Spinal cord (tissue), 9 donors: ENCODE measurements at regions not wholly inside any gene's neighbourhood (a gene's known extent, or its start where the extent isn't known, plus 50 kb on each side); places are given as distances from the start of the nearest gene placed in this dataset.
A peak's percentile ranks its signal among the peaks of the same experiment; 100 is the strongest.

Experiments used
- DNase-seq, 6 donors: peaks; one replicate each; pipeline versions ENCODE4 v3.0.0 to v3.0.0-alpha.2; 2013 to 2015; ENCODE audit warnings: low spot score in 6 of 6, low read depth in 4 of 6
- H3K27ac ChIP-seq: one replicate; pipeline ENCODE4 v1.5.1; 2013; ENCODE audit warnings: low read depth, low read length, control low read depth
- H3K27me3 ChIP-seq: one replicate; pipeline ENCODE4 v1.6.1; 2013; ENCODE audit warnings: low read length; ENCODE audit not compliant: control insufficient read depth, insufficient read depth
- H3K36me3 ChIP-seq: one replicate; pipeline ENCODE4 v1.6.1; 2013; ENCODE audit warnings: low read length; ENCODE audit not compliant: control insufficient read depth, insufficient read depth
- H3K4me1 ChIP-seq: one replicate; pipeline ENCODE4 v1.6.1; 2013; ENCODE audit warnings: low read length; ENCODE audit not compliant: control insufficient read depth, insufficient read depth
- H3K4me3 ChIP-seq: one replicate; pipeline ENCODE4 v1.5.1; 2013; ENCODE audit warnings: low read depth, low read length, control low read depth
- H3K9me3 ChIP-seq: one replicate; pipeline ENCODE4 v1.6.1; 2013; ENCODE audit warnings: low read length; ENCODE audit not compliant: control insufficient read depth, insufficient read depth
- WGBS: methylation state at CpG from one replicate; pipeline ENCODE4 v1.1.5; 2013; ENCODE audit warnings: missing lambda C conversion rate; ENCODE audit not compliant: insufficient coverage; 5-methylcytosine and 5-hydroxymethylcytosine counted together
- donor health status: healthy.

DNA sequence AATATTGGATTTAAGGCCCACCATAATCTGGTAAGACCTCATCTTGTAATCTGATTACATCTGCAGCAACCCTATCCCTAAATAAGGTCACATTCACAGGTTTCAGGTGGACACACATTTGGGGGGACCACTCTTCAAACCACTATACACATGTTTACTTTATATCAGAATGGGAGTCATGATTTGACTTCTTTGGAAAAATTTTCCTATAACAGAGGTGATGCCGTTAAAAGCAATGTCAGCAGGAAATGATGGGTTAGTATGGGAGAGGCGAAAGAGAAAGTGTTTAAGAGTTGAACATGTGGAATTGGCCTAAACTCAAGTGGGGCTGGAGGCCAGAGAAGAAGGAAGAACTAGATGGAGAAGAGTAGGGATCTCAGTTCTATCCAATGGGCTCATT lies 281.7 kb upstream of the ERCC4 start:
- no peaks in the 10 kb centered on the region for H3K27me3 ChIP-seq
- H3K36me3 ChIP-seq: no peaks in the 10 kb centered on the region
- H3K4me1 ChIP-seq: no peaks in the 10 kb centered on the region
- no peak overlapping the region for H3K27ac ChIP-seq
- no peak for DNase-seq
- H3K9me3 ChIP-seq: no peaks in the 10 kb centered on the region
- H3K4me3 ChIP-seq: no peak overlapping the region
- 100% methylated on average over 2 of the region's 2 CpGs for WGBS

DNA sequence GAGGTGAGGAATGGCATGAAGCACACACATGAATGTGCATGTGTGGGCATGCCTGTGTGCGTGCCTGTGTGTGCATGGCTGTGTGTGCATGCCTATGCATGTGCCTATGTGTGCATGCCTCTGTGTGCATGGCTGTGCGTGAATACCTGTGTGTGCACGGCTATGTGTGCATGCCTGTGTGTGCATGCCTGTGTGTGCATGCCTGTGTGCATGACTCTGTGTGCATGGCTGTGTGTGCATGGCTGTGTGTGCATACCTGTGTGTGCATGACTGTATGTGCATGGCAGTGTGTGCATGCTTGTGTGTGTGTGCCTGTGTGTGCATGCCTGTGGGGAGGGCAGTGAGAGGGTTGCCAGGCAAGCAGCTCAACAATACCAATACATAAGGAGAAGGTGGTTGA lies 276.5 kb upstream of the ERCC4 start:
- 97% methylated on average over 3 of the region's 3 CpGs for WGBS
- Histone ChIP-seq H3K4me3 (no peak overlapping the region), H3K27ac (no peak overlapping the region)

DNA sequence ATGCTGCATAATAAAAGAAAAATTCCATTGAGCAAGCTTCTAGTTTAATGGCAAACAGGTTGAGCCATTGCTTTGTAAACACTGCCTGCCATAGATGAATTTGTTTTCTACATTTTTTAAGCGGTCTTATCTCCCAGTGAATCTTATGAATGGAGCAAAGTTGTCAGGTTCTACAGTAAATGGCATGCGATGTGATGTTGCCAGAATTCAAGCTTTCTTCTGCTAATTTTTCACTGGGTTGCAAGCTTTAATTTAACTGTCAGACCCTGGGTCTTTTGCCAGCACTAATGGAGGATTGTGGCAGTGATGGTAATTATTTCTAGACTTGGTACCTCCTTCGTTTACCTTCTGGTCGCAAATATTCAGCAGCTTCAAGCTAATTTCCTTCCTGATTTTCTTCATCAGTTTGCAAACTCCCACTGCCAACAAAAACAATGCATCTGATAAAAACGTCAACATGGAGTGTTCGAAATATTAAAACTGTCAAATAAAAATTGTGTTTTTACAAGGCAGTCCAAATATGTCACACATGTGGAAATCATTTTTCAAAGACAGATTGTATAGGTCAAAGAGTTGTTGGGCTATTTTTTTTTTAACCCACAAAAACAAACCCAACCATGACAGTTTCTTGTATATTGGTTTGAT lies 274.2 kb upstream of the ERCC4 start:
- no peaks in the 10 kb centered on the region for H3K4me1 ChIP-seq
- DNase-seq: peak in 2 of 6 donors; percentile 41 to 57
- H3K9me3 ChIP-seq: no peaks in the 10 kb centered on the region
- WGBS: 31% methylated on average over 2 of the region's 6 CpGs
- H3K36me3 ChIP-seq: no peaks in the 10 kb centered on the region
- no peaks in the 10 kb centered on the region for H3K27me3 ChIP-seq
- H3K27ac ChIP-seq: no peak overlapping the region
- no peak overlapping the region for H3K4me3 ChIP-seq

More for the DNA sequence above, 276.5 kb upstream of the ERCC4 start:
- DNase-seq: no peak
- no peaks in the 10 kb centered on the region for H3K4me1 ChIP-seq
- no peaks in the 10 kb centered on the region for H3K36me3 ChIP-seq
- H3K27me3 ChIP-seq: no peaks in the 10 kb centered on the region
- H3K9me3 ChIP-seq: no peaks in the 10 kb centered on the region

DNA sequence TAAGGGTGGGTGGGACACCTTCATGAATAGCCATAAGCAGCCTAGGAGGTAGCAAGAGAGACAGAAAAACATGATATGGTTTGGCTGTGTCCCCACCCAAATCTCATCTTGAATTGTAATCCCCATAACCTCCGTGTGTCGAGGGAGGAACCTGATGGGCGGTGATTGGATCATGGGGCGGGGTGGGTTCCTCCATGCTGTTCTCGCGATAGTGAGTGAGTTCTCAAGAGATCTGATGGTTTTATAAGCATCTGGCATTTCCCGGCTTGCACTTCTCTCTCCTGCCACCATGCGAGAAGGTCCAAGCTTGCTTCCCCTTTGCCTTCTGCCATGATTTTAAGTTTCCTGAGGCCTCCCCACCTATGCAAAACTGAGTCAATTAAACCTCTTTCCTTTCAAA lies 259.1 kb upstream of the ERCC4 start:
- WGBS: 95% methylated on average over 3 of the region's 8 CpGs
- Histone ChIP-seq H3K4me1 (no peaks in the 10 kb centered on the region), H3K9me3 (no peaks in the 10 kb centered on the region), H3K27me3 (no peaks in the 10 kb centered on the region), H3K27ac (no peak overlapping the region), H3K36me3 (no peaks in the 10 kb centered on the region), H3K4me3 (no peak overlapping the region)
- DNase-seq: no peak

DNA sequence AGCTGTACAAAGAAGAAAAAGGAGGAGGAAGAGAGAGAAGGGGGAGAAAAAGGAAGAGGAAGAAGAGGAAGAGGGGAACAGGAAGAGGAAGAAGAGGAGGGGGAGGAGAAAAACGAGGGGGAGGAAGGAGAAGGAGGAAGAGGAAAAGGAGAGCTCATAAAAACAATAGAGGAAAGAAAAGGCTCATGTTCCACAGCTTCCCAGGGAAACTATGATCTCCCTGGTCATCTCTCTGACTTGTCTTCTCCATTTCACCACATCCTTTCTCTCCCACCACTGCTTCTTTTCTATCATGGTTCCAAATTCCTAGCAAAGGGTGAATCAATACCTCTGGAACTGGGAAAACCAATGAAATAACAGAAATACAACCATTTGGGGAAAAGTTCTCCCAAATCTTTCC lies 254.1 kb upstream of the ERCC4 start:
- Histone ChIP-seq H3K4me1 (no peaks in the 10 kb centered on the region), H3K27me3 (no peaks in the 10 kb centered on the region), H3K36me3 (no peaks in the 10 kb centered on the region), H3K9me3 (no peaks in the 10 kb centered on the region), H3K27ac (no peak overlapping the region), H3K4me3 (no peak overlapping the region)
- no CpG with 5 or more reads among the region's 1 CpG for WGBS
- no peak for DNase-seq

DNA sequence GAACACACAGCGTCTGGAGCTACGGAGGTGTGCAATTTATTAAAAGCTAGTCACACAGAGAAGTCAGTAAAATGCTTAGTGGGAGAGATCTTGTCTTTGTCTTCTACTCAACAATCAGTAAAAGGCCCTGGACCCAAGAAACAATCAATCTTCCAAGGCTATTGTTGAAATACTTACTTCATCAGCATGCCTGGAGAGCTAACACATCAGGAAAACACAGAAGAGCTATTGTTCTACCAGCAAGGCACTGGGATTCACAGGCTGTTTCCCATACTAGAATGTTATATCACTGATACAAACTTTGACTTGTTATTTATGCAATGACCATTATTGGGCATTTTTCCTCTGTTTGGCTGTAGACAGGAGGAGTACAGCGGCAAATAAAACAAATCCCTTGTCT lies 247.8 kb upstream of the ERCC4 start:
- no peaks in the 10 kb centered on the region for H3K36me3 ChIP-seq
- H3K27ac ChIP-seq: no peak overlapping the region
- H3K4me1 ChIP-seq: no peaks in the 10 kb centered on the region
- WGBS: no CpG with 5 or more reads among the region's 3 CpGs
- H3K9me3 ChIP-seq: no peaks in the 10 kb centered on the region
- no peak overlapping the region for H3K4me3 ChIP-seq
- H3K27me3 ChIP-seq: no peaks in the 10 kb centered on the region
- DNase-seq: peak in 1 of 6 donors; percentile 40

DNA sequence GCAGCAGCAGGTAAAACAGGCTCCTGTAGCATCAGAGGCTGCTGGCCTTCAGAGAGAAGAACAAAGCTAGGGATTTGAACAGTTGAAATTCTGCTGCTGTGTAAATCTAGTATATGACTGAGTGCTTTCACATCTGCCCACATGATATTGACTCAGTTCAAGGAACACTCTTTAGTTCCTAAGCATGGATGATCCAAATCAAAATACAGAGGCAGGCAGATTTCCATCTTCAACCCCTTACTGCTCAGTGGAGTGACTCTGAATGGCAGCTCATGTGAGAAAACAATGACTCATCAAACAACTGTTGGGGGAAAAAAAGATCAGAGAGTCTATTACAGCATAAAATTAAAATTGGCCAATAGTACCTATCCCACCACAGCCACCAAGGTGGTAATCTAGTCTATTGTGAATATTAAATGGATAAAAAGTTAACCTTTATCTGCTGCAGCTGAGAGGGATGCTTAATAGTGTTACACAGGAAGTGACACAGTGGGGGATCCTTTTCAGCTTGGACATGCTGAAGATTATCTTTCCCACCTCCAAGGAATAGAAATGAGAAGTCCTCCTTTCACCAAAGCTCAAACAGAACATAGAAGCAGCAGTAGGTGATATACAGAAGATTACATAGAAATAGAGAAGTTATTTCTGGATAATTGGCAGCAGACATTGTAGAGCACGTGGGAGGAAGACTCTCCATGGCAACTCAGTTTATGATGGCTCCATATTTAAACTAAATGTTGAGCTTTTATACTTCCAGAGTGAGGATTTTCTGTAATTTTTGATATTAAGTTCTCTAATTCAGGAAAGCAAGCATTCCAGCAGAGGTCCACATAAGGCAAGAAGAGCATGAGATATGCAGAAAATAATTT lies 239.7 kb upstream of the ERCC4 start:
- WGBS: no CpG with 5 or more reads among the region's 1 CpG
- Histone ChIP-seq H3K9me3 (no peaks in the 10 kb centered on the region), H3K36me3 (no peaks in the 10 kb centered on the region), H3K27ac (no peak overlapping the region), H3K4me3 (no peak overlapping the region), H3K4me1 (no peaks in the 10 kb centered on the region), H3K27me3 (no peaks in the 10 kb centered on the region)
- no peak for DNase-seq

DNA sequence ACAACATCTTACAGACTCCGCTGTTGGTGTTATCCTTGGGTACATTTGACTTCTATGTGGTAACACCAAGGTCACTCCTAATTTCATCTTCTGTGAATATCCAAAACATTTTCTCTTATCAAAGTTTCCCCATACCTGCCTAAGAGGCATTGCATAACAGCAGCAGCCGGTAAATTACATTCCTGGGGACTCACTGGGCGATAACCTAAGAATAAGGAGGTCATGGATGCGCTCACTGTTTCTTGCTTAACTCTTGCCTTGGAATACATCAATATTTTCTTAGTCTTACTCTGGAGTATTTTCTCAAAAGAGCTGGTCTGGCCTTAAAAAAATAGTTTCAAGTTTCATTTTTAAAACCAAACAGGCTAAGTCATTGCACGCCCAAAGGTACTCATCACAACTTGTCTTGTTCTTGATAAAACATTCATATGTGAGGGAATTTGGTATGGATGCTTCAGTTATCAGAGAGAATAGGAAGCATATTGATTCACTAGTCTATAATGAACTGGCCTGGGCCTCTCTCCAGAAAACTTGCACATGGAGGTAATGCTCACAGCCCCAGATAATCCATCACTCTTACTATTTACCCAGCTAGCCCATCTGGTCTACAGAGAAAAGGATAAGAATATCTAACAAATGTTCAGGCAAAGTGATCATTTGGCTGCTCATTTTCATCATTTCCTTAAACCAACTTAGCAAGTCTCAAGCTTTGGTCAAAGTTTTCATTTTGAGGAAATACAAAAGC lies 235.0 kb upstream of the ERCC4 start:
- peak in 1 of 6 donors; percentile 52 for DNase-seq
- H3K9me3 ChIP-seq: no peaks in the 10 kb centered on the region
- WGBS: 40% methylated on average over 1 of the region's 5 CpGs

DNA sequence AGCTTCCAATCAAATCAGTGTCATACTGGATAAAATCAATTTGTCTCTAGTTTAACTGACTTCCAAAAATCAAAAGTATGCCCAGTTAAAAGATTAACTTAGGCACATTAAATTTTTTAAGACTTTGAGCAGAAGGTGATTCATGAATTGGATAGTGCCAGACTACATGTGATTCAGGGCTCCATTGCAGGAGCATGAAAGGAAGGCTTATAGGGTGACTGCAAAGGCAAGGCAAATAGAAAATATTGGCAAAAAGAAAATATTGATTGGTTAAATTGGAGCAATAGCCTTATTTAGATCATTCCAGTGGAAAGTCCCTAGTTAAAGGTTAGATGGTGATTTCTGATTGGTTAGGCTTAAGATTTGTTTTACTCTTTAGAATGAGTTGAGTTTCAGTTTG lies 223.9 kb upstream of the ERCC4 start:
- H3K4me3 ChIP-seq: no peak overlapping the region
- no peaks in the 10 kb centered on the region for H3K36me3 ChIP-seq
- H3K9me3 ChIP-seq: peaks cover 6% of the 10 kb centered on the region
- H3K4me1 ChIP-seq: no peaks in the 10 kb centered on the region
- no peaks in the 10 kb centered on the region for H3K27me3 ChIP-seq
- DNase-seq: no peak
- H3K27ac ChIP-seq: no peak overlapping the region

More for the DNA sequence above, 235.0 kb upstream of the ERCC4 start:
- no peaks in the 10 kb centered on the region for H3K36me3 ChIP-seq
- H3K4me1 ChIP-seq: no peaks in the 10 kb centered on the region
- H3K27me3 ChIP-seq: no peaks in the 10 kb centered on the region
- H3K27ac ChIP-seq: no peak overlapping the region
- no peak overlapping the region for H3K4me3 ChIP-seq
